Cardiac fibroblast (primary cell): ENCODE measurements at regions not wholly inside any gene's neighbourhood (a gene's known extent, or its start where the extent isn't known, plus 50 kb on each side); places are given as distances from the start of the nearest gene placed in this dataset.

Source experiments
- DNase-seq, 2 donors: peaks; one replicate each; pipeline versions ENCODE4 v3.0.0 to v3.0.0-alpha.2; 2010; ENCODE audit warnings: low read depth in 2 of 2
- H3K4me3 ChIP-seq, 2 donors: replicated peaks in 1 of 2; 1 replicate in 1 of 2; 2 replicates in 1 of 2; pipeline ENCODE4 v1.5.1; 2011; ENCODE audit warnings: low read depth in 2 of 2, low read length in 2 of 2, mild to moderate bottlenecking in 2 of 2, moderate library complexity in 1 of 2
- CTCF ChIP-seq: IDR thresholded peaks from one replicate; pipeline ENCODE4 v1.5.1; 2011; ENCODE audit warnings: low read depth, mild to moderate bottlenecking, low read length, inconsistent platforms

- H3K4me3 ChIP-seq, result no peak overlapping the region
- DNase-seq, result no peak
- no peak for TF ChIP-seq CTCF
These were observed 57.4 kb upstream of the TMPRSS15 start for GRCh38 chr21:18460979-18461378.

GRCh38 chr21:18461743-18462142 lies 58.2 kb upstream of the TMPRSS15 start:
- no peak overlapping the region for H3K4me3 ChIP-seq
- no peak for TF ChIP-seq CTCF
- no peak for DNase-seq

- TF ChIP-seq CTCF, result no peak
- H3K4me3 ChIP-seq, result no peak overlapping the region
- DNase-seq, result no peak
These were observed 64.1 kb upstream of the TMPRSS15 start for GRCh38 chr21:18467715-18468114.

- H3K4me3 ChIP-seq, result no peak overlapping the region
- no peak for TF ChIP-seq CTCF
- no peak for DNase-seq
These were observed 65.2 kb upstream of the TMPRSS15 start for GRCh38 chr21:18468790-18469189.

- H3K4me3 ChIP-seq, result no peak overlapping the region
- TF ChIP-seq CTCF, result no peak
- DNase-seq, result no peak
These were observed 73.1 kb upstream of the TMPRSS15 start for GRCh38 chr21:18476639-18477038.

- no peak for DNase-seq
- no peak overlapping the region for H3K4me3 ChIP-seq
- TF ChIP-seq CTCF, result no peak
These were observed 73.5 kb upstream of the TMPRSS15 start for GRCh38 chr21:18477043-18477442.

- no peak overlapping the region for H3K4me3 ChIP-seq
- no peak for DNase-seq
- no peak for TF ChIP-seq CTCF
These were observed 74.9 kb upstream of the TMPRSS15 start for GRCh38 chr21:18478513-18478912.
